OCI-LY1 (cell line): ENCODE measurements at regions not wholly inside any gene's neighbourhood (a gene's known extent, or its start where the extent isn't known, plus 50 kb on each side); places are given as distances from the start of the nearest gene placed in this dataset.

ENCODE experiments used
- H2AFZ ChIP-seq: fragments of 200-600 bp; sonication (generic), shearing (Covaris generic); 2 replicates; pipeline ENCODE4 v1.6.0; 2014; ENCODE audit warnings: antibody characterized with exemption, mild to moderate bottlenecking, low read length
- H3F3A ChIP-seq: fragments of 200-600 bp; sonication (generic), shearing (Covaris generic); 2 replicates; pipeline ENCODE4 v1.6.0; 2014; ENCODE audit warnings: mild to moderate bottlenecking, antibody characterized with exemption, low read length, moderate library complexity; ENCODE audit not compliant: insufficient read depth
- H3K27ac ChIP-seq: fragments of 200-600 bp; sonication (generic); 2 replicates; pipeline ENCODE4 v1.5.1; 2014; ENCODE audit warnings: low read length, mixed run types, mild to moderate bottlenecking, low read depth; ENCODE audit not compliant: poor library complexity, severe bottlenecking
- H3K27me3 ChIP-seq: fragments of 200-600 bp; sonication (generic); 2 replicates; pipeline ENCODE4 v1.6.0; 2014; ENCODE audit warnings: antibody characterized with exemption, mild to moderate bottlenecking, low read length, moderate library complexity; ENCODE audit not compliant: insufficient read depth
- H3K36me3 ChIP-seq: fragments of 200-600 bp; sonication (generic); 2 replicates; pipeline ENCODE4 v1.6.1; 2014; ENCODE audit warnings: mild to moderate bottlenecking, antibody characterized with exemption, low read length, moderate library complexity, mixed read lengths; ENCODE audit not compliant: insufficient read depth
- H3K4me1 ChIP-seq: fragments of 200-600 bp; sonication (generic); 2 replicates; pipeline ENCODE4 v1.5.1; 2014; ENCODE audit warnings: mild to moderate bottlenecking, low read length, moderate library complexity; ENCODE audit not compliant: insufficient read depth, severe bottlenecking
- H3K4me2 ChIP-seq: fragments of 200-600 bp; sonication (generic), shearing (Covaris generic); 2 replicates; pipeline ENCODE4 v1.6.1; 2014; ENCODE audit warnings: low read length
- H3K4me3 ChIP-seq: fragments of 200-600 bp; sonication (generic); 2 replicates; pipeline ENCODE4 v1.5.1; 2014; ENCODE audit warnings: low read length, low read depth, mild to moderate bottlenecking, mixed read lengths; ENCODE audit not compliant: poor library complexity, severe bottlenecking
- H3K79me2 ChIP-seq: fragments of 200-600 bp; shearing (Covaris generic); 2 replicates; pipeline ENCODE4 v1.6.1; 2016; ENCODE audit warnings: mixed run types, low read length, mixed read lengths; ENCODE audit not compliant: insufficient read depth
- H3K9ac ChIP-seq: fragments of 200-600 bp; sonication (generic), shearing (Covaris generic); 2 replicates; pipeline ENCODE4 v1.6.1; 2014; ENCODE audit warnings: mild to moderate bottlenecking, low read length, mixed read lengths
- H3K9me2 ChIP-seq: fragments of 200-600 bp; sonication (generic), shearing (Covaris generic); 2 replicates; pipeline ENCODE4 v1.6.1; 2014; ENCODE audit warnings: low read depth, mild to moderate bottlenecking, low read length, mixed read lengths
- H3K9me3 ChIP-seq: fragments of 200-600 bp; shearing (Covaris generic); 2 replicates; pipeline ENCODE4 v1.6.1; 2014; ENCODE audit warnings: low read length, mixed read lengths
- H4K20me1 ChIP-seq: fragments of 200-600 bp; sonication (generic), shearing (Covaris generic); 2 replicates; pipeline ENCODE4 v1.6.0; 2016; ENCODE audit warnings: mild to moderate bottlenecking, low read length; ENCODE audit not compliant: insufficient read depth
- CTCF ChIP-seq: fragments of 200-600 bp; sonication (generic), shearing (Covaris generic); IDR thresholded peaks from 2 replicates; pipeline ENCODE4 v1.5.1; 2017; ENCODE audit warnings: mild to moderate bottlenecking, antibody characterized with exemption, low read length, moderate library complexity, mixed read lengths
- EZH2 ChIP-seq: fragments of 200-600 bp; sonication (generic), shearing (Covaris generic); IDR thresholded peaks from 2 replicates; pipeline ENCODE4 v1.8.0; 2017; ENCODE audit warnings: borderline replicate concordance, mixed run types, mild to moderate bottlenecking, antibody characterized with exemption, low read length, moderate library complexity, mixed read lengths

- Histone ChIP-seq H3K4me3 (no peak overlapping the region), H3K9ac (no peak overlapping the region), H3K36me3 (no peaks in the 10 kb centered on the region), H3F3A (no peaks in the 10 kb centered on the region), H4K20me1 (no peaks in the 10 kb centered on the region), H3K4me2 (no peak overlapping the region), H3K9me2 (no peaks in the 10 kb centered on the region), H3K4me1 (no peaks in the 10 kb centered on the region), H3K27me3 (no peaks in the 10 kb centered on the region), H3K27ac (no peak overlapping the region), H3K79me2 (no peaks in the 10 kb centered on the region), H2AFZ (no peak overlapping the region), H3K9me3 (peaks cover 7% of the 10 kb centered on the region; the same call in 1 of the 2 replicates)
- TF ChIP-seq CTCF: no peak
- no peak for TF ChIP-seq EZH2
These were observed 472.6 kb upstream of the ATP2B1 start for GRCh38 chr12:90181216-90181615.

DNA sequence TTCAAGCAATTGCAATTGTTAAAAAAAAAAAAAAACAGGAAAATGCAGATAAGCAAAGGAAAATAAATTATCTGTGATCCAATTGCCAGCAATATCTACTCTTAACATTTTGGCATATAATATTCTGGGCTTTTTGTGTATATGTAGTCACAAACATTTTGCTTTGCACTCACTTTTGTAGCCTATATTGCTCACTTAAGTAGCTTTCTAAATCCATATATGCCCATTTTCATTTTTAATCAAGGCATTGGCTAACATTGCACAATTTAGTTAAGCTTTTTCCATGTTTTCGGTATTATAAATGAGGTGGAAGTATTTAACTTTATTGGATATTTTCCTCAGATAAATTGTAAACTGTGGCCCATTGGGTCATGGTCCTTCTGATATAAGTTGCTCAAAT, 466.3 kb upstream of the ATP2B1 start:
- Histone ChIP-seq H3K36me3 (no peaks in the 10 kb centered on the region), H3K9ac (no peak overlapping the region), H3K4me3 (no peak overlapping the region), H3K4me1 (no peaks in the 10 kb centered on the region), H4K20me1 (no peaks in the 10 kb centered on the region), H3K9me3 (no peaks in the 10 kb centered on the region), H3K27me3 (no peaks in the 10 kb centered on the region), H3F3A (no peaks in the 10 kb centered on the region), H2AFZ (no peak overlapping the region), H3K4me2 (no peak overlapping the region), H3K9me2 (no peaks in the 10 kb centered on the region), H3K27ac (no peak overlapping the region), H3K79me2 (no peaks in the 10 kb centered on the region)
- TF ChIP-seq EZH2 (no peak), CTCF (no peak)

- Histone ChIP-seq H3K9me3 (no peaks in the 10 kb centered on the region), H3K9me2 (no peaks in the 10 kb centered on the region), H3K79me2 (no peaks in the 10 kb centered on the region), H3K36me3 (no peaks in the 10 kb centered on the region), H2AFZ (no peak overlapping the region), H3K4me3 (no peak overlapping the region), H3K27ac (no peak overlapping the region), H3K27me3 (no peaks in the 10 kb centered on the region), H3F3A (no peaks in the 10 kb centered on the region), H4K20me1 (no peaks in the 10 kb centered on the region), H3K4me2 (no peak overlapping the region), H3K9ac (no peak overlapping the region), H3K4me1 (no peaks in the 10 kb centered on the region)
- TF ChIP-seq EZH2 (no peak), CTCF (no peak)
These were observed 465.5 kb upstream of the ATP2B1 start for GRCh38 chr12:90174198-90174510.
